ENCODE measurements at regions not wholly inside any gene's neighbourhood (a gene's known extent, or its start where the extent isn't known, plus 50 kb on each side); places are given as distances from the start of the nearest gene placed in this dataset.
"Not testable (repeated sequence)": the region's sequence is repeated elsewhere in the genome, so short reads cannot be mapped to it uniquely, and the experiment has no call there.

DNA sequence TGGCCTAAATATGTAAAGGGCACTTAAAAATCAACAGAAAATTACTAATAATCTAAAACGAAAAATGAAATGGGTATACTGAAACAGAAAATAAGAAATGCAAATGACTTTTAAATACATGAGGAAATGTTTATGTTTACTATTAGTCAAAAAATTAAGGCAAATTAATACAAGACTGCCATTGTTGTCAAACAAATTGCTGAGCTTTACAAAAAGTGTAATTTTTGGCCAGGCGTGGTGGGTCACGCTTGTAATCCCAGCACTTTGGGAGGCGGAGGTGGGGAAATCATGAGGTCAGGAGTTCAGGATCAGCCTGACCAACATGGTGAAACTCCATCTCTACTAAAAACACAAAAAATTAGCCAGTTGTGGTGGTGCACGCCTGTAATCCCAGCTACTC lies 343.9 kb upstream of the SGO1 start:
- H3K4me3 ChIP-seq (replicated peaks; ENCODE audit: low read depth, low read length), result no peak overlapping the region
- DNase-seq (ENCODE audit: extremely low read depth, low read depth), result no peak
- no peak for TF ChIP-seq CTCF (IDR thresholded peaks at IDR 0.05; ENCODE audit: low read depth, low read length, missing control alignments)

DNA sequence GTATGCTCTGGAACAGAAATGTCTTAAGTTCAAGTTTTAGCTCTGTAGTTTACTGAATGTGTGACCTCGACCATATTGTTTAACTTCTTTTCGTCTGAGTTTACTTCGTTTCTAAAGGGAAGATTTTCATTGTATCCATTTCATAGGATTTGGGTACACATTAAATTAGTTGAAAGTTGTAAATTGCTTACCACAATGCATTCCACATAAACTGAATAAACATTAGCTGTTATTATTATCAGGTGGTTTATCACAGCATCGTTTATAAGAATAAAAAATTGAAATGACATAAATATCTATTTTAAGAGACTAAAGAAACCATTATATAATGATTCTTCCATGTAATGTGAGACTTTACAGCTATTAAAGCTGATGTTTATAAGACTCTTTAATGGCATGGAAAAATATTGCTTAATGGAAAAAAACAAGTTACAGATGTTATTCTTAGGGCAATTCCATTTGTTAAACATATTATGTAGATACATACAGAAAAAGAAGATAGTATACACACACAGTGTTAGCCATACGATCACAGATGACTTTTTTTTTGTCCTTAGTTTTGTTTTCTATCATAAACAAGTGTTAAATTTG lies 342.3 kb upstream of the SGO1 start:
- peak; percentile 55 for DNase-seq (ENCODE audit: extremely low read depth, low read depth)
- TF ChIP-seq CTCF (IDR thresholded peaks at IDR 0.05; ENCODE audit: low read depth, low read length, missing control alignments), result no peak
- no peak overlapping the region for H3K4me3 ChIP-seq (replicated peaks; ENCODE audit: low read depth, low read length)

DNA sequence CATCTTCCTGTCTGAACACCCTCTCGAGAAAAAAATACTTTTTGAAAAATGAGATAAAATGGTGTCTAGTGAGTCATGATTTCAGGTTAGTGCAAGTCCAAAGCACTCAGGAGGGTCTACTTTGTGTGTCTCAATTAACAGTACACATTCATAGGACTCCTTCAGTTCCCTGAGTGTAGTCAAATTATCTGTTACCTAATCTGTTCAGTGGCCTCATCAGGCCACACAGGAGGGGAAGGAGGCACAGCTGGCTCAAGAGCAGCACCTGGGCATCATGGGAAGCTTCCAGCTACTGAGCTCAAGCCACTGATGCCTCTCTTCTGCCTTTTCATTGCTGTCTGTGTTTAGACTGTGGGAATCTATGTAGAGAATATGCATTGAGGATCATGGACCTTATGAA lies 341.4 kb upstream of the SGO1 start:
- no peak for DNase-seq (ENCODE audit: extremely low read depth, low read depth)
- H3K4me3 ChIP-seq (replicated peaks; ENCODE audit: low read depth, low read length), result no peak overlapping the region
- no peak for TF ChIP-seq CTCF (IDR thresholded peaks at IDR 0.05; ENCODE audit: low read depth, low read length, missing control alignments)

DNA sequence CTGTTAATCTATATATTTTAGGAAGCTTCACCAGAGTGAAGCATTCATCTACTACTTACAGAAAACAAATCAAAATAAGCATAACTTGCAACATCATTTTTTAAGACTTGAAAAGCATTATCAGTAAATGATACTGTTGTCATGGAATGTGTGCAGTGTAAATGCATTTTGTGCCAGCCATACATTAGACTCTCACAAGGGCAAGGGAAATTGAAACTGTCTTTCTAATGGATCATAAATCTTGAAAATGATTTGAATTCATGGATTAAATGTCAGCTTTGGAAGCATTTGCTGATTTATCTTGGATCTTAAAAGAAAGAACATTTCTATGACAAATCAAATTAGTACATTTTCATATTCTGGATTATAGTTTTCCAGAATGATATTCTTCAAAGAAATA lies 338.3 kb upstream of the SGO1 start:
- TF ChIP-seq CTCF (IDR thresholded peaks at IDR 0.05; ENCODE audit: low read depth, low read length, missing control alignments), result no peak
- DNase-seq (ENCODE audit: extremely low read depth, low read depth), result no peak
- no peak overlapping the region for H3K4me3 ChIP-seq (replicated peaks; ENCODE audit: low read depth, low read length)

- DNase-seq (ENCODE audit: extremely low read depth, low read depth), result peak; percentile 21
- no peak for TF ChIP-seq CTCF (IDR thresholded peaks at IDR 0.05; ENCODE audit: low read depth, low read length, missing control alignments)
- no peak overlapping the region for H3K4me3 ChIP-seq (replicated peaks; ENCODE audit: low read depth, low read length)
Measured at GRCh38 chr3:20523293-20523692, 337.3 kb upstream of the SGO1 start.

GRCh38 chr3:20517316-20517715 lies 331.3 kb upstream of the SGO1 start:
- not testable (repeated sequence) for H3K4me3 ChIP-seq (replicated peaks; ENCODE audit: low read depth, low read length); DNase-seq (ENCODE audit: extremely low read depth, low read depth)

- H3K4me3 ChIP-seq (replicated peaks; ENCODE audit: low read depth, low read length), result no peak overlapping the region
- no peak for TF ChIP-seq CTCF (IDR thresholded peaks at IDR 0.05; ENCODE audit: low read depth, low read length, missing control alignments)
- DNase-seq (ENCODE audit: extremely low read depth, low read depth), result no peak
Measured at GRCh38 chr3:20516311-20516710, 330.3 kb upstream of the SGO1 start.

Measured in HFF-Myc (cell line).